SK-N-SH treated with all-trans-retinoic acid at 6 μM for 48 hours (cell line): ENCODE measurements at regions not wholly inside any gene's neighbourhood (a gene's known extent, or its start where the extent isn't known, plus 50 kb on each side); places are given as distances from the start of the nearest gene placed in this dataset.

Experiments
- ATAC-seq: fragments of 200-7000 bp; cut with Tn5 transposase; 3 replicates; pipeline ENCODE4 v1.9.1; 2020; ENCODE audit warnings: mild to moderate bottlenecking, moderate library complexity
- ARNTL ChIP-seq: fragments of 450-650 bp; formaldehyde crosslinking; IDR thresholded peaks from 2 replicates; pipeline ENCODE4 v1.5.0; 2020; ENCODE audit warnings: low read depth, mild to moderate bottlenecking, moderate library complexity, borderline replicate concordance
- BACH2 ChIP-seq: fragments of 250-450 bp; sonication (Bioruptor Pico); IDR thresholded peaks from 2 replicates; pipeline ENCODE4 v1.9.0; 2021; ENCODE audit warnings: mild to moderate bottlenecking, borderline replicate concordance
- CREB5 ChIP-seq: fragments of 250-450 bp; sonication (Bioruptor Pico); IDR thresholded peaks from 2 replicates; pipeline ENCODE4 v1.5.1; 2020; ENCODE audit warnings: low read depth, mild to moderate bottlenecking, moderate library complexity
- CSDC2 ChIP-seq: fragments of 250-450 bp; sonication (Bioruptor Pico); IDR thresholded peaks from 2 replicates; pipeline ENCODE4 v1.5.0; 2020; ENCODE audit warnings: mild to moderate bottlenecking, moderate library complexity
- CSRNP3 ChIP-seq: fragments of 250-450 bp; sonication (Bioruptor Pico); IDR thresholded peaks from 2 replicates; pipeline ENCODE4 v1.5.1; 2021; ENCODE audit warnings: mild to moderate bottlenecking, moderate library complexity
- ESRRG ChIP-seq: fragments of 250-450 bp; sonication (Bioruptor Pico); IDR thresholded peaks from 2 replicates; pipeline ENCODE4 v1.6.1; 2021; ENCODE audit warnings: mild to moderate bottlenecking
- GLIS3 ChIP-seq: fragments of 250-450 bp; sonication (Bioruptor Pico); IDR thresholded peaks from 2 replicates; pipeline ENCODE4 v1.5.0; 2020; ENCODE audit warnings: mild to moderate bottlenecking, moderate library complexity
- ISL1 ChIP-seq: fragments of 250-450 bp; sonication (Bioruptor Pico); IDR thresholded peaks from 2 replicates; pipeline ENCODE4 v2.1.2; 2022; ENCODE audit warnings: mild to moderate bottlenecking, moderate library complexity
- OSR1 ChIP-seq: fragments of 250-450 bp; sonication (Bioruptor Pico); IDR thresholded peaks from 2 replicates; pipeline ENCODE4 v1.8.0; 2022; ENCODE audit warnings: moderate library complexity, mild to moderate bottlenecking, inconsistent platforms
- PATZ1 ChIP-seq: fragments of 250-450 bp; sonication (Bioruptor Pico); IDR thresholded peaks from 2 replicates; pipeline ENCODE4 v1.8.0; 2020; ENCODE audit warnings: mild to moderate bottlenecking, moderate library complexity, borderline replicate concordance
- PPARA ChIP-seq: fragments of 250-450 bp; sonication (Bioruptor Pico); IDR thresholded peaks from 2 replicates; pipeline ENCODE4 v1.5.0; 2020; ENCODE audit warnings: mild to moderate bottlenecking, borderline replicate concordance
- RARB ChIP-seq: fragments of 250-450 bp; sonication (Bioruptor Pico); IDR thresholded peaks from 2 replicates; pipeline ENCODE4 v1.8.0; 2021; ENCODE audit warnings: mild to moderate bottlenecking, moderate library complexity
- SNAI2 ChIP-seq: fragments of 250-450 bp; sonication (Bioruptor Pico); IDR thresholded peaks from 2 replicates; pipeline ENCODE4 v1.5.0; 2020; ENCODE audit warnings: mild to moderate bottlenecking, moderate library complexity
- TOX ChIP-seq: fragments of 250-450 bp; sonication (Bioruptor Pico); IDR thresholded peaks from 2 replicates; pipeline ENCODE4 v1.8.0; 2021; ENCODE audit warnings: mild to moderate bottlenecking, moderate library complexity, borderline replicate concordance
- TSHZ2 ChIP-seq: fragments of 250-450 bp; sonication (Bioruptor Pico); IDR thresholded peaks from 2 replicates; pipeline ENCODE4 v1.5.0; 2020; ENCODE audit warnings: mild to moderate bottlenecking, moderate library complexity
- ZC3H10 ChIP-seq: fragments of 250-450 bp; sonication (Bioruptor Pico); IDR thresholded peaks from 2 replicates; pipeline ENCODE4 v1.5.1; 2021; ENCODE audit warnings: mild to moderate bottlenecking, moderate library complexity
- ZFP3 ChIP-seq: fragments of 250-450 bp; sonication (Bioruptor Pico); IDR thresholded peaks from 2 replicates; pipeline ENCODE4 v1.5.0; 2020; ENCODE audit warnings: mild to moderate bottlenecking, moderate library complexity
- ZFP30 ChIP-seq: fragments of 450-650 bp; formaldehyde crosslinking; IDR thresholded peaks from 2 replicates; pipeline ENCODE4 v1.5.0; 2022; ENCODE audit warnings: mild to moderate bottlenecking, moderate library complexity
- ZNF565 ChIP-seq: fragments of 450-650 bp; formaldehyde crosslinking; conservative IDR thresholded peaks from 2 replicates; pipeline ENCODE4 v1.5.0; 2020; ENCODE audit warnings: low read depth, mild to moderate bottlenecking, moderate library complexity
- ZNF8 ChIP-seq: fragments of 450-650 bp; formaldehyde crosslinking; IDR thresholded peaks from 2 replicates; pipeline ENCODE4 v1.5.0; 2020; ENCODE audit warnings: mild to moderate bottlenecking, moderate library complexity

GRCh38 chr10:21402606-21403083 is 122.8 kb downstream of the SKIDA1 start:
- TF ChIP-seq ZNF565 (CRISPR knock-in tag) (no peak), CREB5 (CRISPR knock-in tag) (no peak), PATZ1 (CRISPR knock-in tag) (no peak), PPARA (CRISPR knock-in tag) (no peak), RARB (CRISPR knock-in tag) (no peak), ZFP3 (CRISPR knock-in tag) (no peak), CSRNP3 (CRISPR knock-in tag) (no peak), TOX (no peak), ARNTL (CRISPR knock-in tag) (no peak), OSR1 (CRISPR knock-in tag) (no peak), BACH2 (CRISPR knock-in tag) (no peak), ZFP30 (CRISPR knock-in tag) (no peak), GLIS3 (CRISPR knock-in tag) (no peak)
- no peak for ATAC-seq

- no peak for ATAC-seq
- TF ChIP-seq TSHZ2 (CRISPR knock-in tag) (no peak), ESRRG (CRISPR knock-in tag) (no peak), ZC3H10 (CRISPR knock-in tag) (no peak), CSDC2 (CRISPR knock-in tag) (no peak), SNAI2 (CRISPR knock-in tag) (no peak), ARNTL (CRISPR knock-in tag) (no peak), ISL1 (CRISPR knock-in tag) (no peak), PATZ1 (CRISPR knock-in tag) (no peak), ZNF8 (CRISPR knock-in tag) (no peak), RARB (CRISPR knock-in tag) (no peak), GLIS3 (CRISPR knock-in tag) (no peak)
These were observed 124.3 kb downstream of the SKIDA1 start for GRCh38 chr10:21401196-21401595.

GRCh38 chr10:21399392-21400035 is 126.0 kb downstream of the SKIDA1 start:
- peak; percentile 93 for ATAC-seq

More at GRCh38 chr10:21399392-21400035, 126.0 kb downstream of the SKIDA1 start:
- no peak for TF ChIP-seq PATZ1 (CRISPR knock-in tag)
- TF ChIP-seq ZNF565 (CRISPR knock-in tag), result no peak
- no peak for TF ChIP-seq ISL1 (CRISPR knock-in tag)
- TF ChIP-seq GLIS3 (CRISPR knock-in tag), result no peak
- TF ChIP-seq CREB5 (CRISPR knock-in tag), result no peak
- TF ChIP-seq CSRNP3 (CRISPR knock-in tag), result no peak
